ENCODE measurements at regions not wholly inside any gene's neighbourhood (a gene's known extent, or its start where the extent isn't known, plus 50 kb on each side); places are given as distances from the start of the nearest gene placed in this dataset.

- H3K4me2 ChIP-seq (replicated peaks; ENCODE audit: low read depth, low read length, poor library complexity, severe bottlenecking), result no peak overlapping the region
- H4K20me1 ChIP-seq (ENCODE audit: control insufficient read depth, insufficient read depth, low read length, poor library complexity, severe bottlenecking), result no peaks in the 10 kb centered on the region
- ChIA-PET POLR2A (no interaction called here), CTCF (no interaction called here)
- 85% methylated on average over 6 of the region's 6 CpGs for WGBS (ENCODE audit: insufficient coverage)
- no peak overlapping the region for H3K9ac ChIP-seq (ENCODE audit: low read length)
- intact Hi-C loops (cut with micrococcal nuclease), result no loop called here
- H3K36me3 ChIP-seq (replicated peaks in 1 of 2; ENCODE audit: control extremely low read depth in 1 of 2, control insufficient read depth in 1 of 2, extremely low read depth in 1 of 2, insufficient read depth in 2 of 2, low read length in 1 of 2), result no peaks in the 10 kb centered on the region
- H3K4me3 ChIP-seq (ENCODE audit: control extremely low read depth in 1 of 5, extremely low read depth in 1 of 5, insufficient read depth in 1 of 5, low read depth in 2 of 5, low read length in 4 of 5), result no peak overlapping the region
- H3K9me3 ChIP-seq (ENCODE audit: control extremely low read depth in 1 of 3, control insufficient read depth in 2 of 3, insufficient read depth in 1 of 3, low read length in 2 of 3), result no peaks in the 10 kb centered on the region
- Mint-ChIP-seq H3K27ac (no peak overlapping the region), H3K4me3 (no peak overlapping the region), H3K27me3 (peaks cover 19% of the 10 kb centered on the region), H3K4me1 (no peaks in the 10 kb centered on the region), H3K9me3 (ENCODE audit: insufficient read depth) (no peaks in the 10 kb centered on the region)
- no peak for ATAC-seq (ENCODE audit: low read depth)
- H3K27ac ChIP-seq (ENCODE audit: low read length in 2 of 2), result no peak overlapping the region
- DNase-seq, result no peak
- H2AFZ ChIP-seq (ENCODE audit: insufficient read depth, low read depth, low read length, poor library complexity, severe bottlenecking), result no peak overlapping the region
- no peaks in the 10 kb centered on the region for H3K79me2 ChIP-seq (ENCODE audit: control insufficient read depth, insufficient read depth, low read length)
- TF ChIP-seq EZH2 (IDR thresholded peaks at IDR 0.05; ENCODE audit: borderline replicate concordance, insufficient read depth, low read depth, low read length, poor library complexity, severe bottlenecking), result no peak
- no peak for TF ChIP-seq CTCF (IDR thresholded peaks at IDR 0.05)
- no peaks in the 10 kb centered on the region for H3K4me1 ChIP-seq (ENCODE audit: control insufficient read depth in 2 of 2, insufficient read depth in 2 of 2, low read length in 2 of 2)
- H3K27me3 ChIP-seq (replicated peaks in 1 of 4; ENCODE audit: control extremely low read depth in 1 of 4, control insufficient read depth in 3 of 4, insufficient read depth in 4 of 4, low read length in 3 of 4), result no peaks in the 10 kb centered on the region
Observed at GRCh38 chr2:2890901-2891300, 486.7 kb downstream of the EIPR1 start.

GRCh38 chr2:2890246-2890645 is 487.4 kb downstream of the EIPR1 start:
- Histone ChIP-seq H3K36me3 (replicated peaks in 1 of 2; ENCODE audit: control extremely low read depth in 1 of 2, control insufficient read depth in 1 of 2, extremely low read depth in 1 of 2, insufficient read depth in 2 of 2, low read length in 1 of 2) (no peaks in the 10 kb centered on the region), H4K20me1 (ENCODE audit: control insufficient read depth, insufficient read depth, low read length, poor library complexity, severe bottlenecking) (no peaks in the 10 kb centered on the region), H3K4me2 (replicated peaks; ENCODE audit: low read depth, low read length, poor library complexity, severe bottlenecking) (no peak overlapping the region), H3K27me3 (replicated peaks in 1 of 4; ENCODE audit: control extremely low read depth in 1 of 4, control insufficient read depth in 3 of 4, insufficient read depth in 4 of 4, low read length in 3 of 4) (no peaks in the 10 kb centered on the region), H3K4me3 (ENCODE audit: control extremely low read depth in 1 of 5, extremely low read depth in 1 of 5, insufficient read depth in 1 of 5, low read depth in 2 of 5, low read length in 4 of 5) (no peak overlapping the region), H3K4me1 (ENCODE audit: control insufficient read depth in 2 of 2, insufficient read depth in 2 of 2, low read length in 2 of 2) (no peaks in the 10 kb centered on the region), H3K9me3 (ENCODE audit: control extremely low read depth in 1 of 3, control insufficient read depth in 2 of 3, insufficient read depth in 1 of 3, low read length in 2 of 3) (no peaks in the 10 kb centered on the region), H2AFZ (ENCODE audit: insufficient read depth, low read depth, low read length, poor library complexity, severe bottlenecking) (no peak overlapping the region), H3K27ac (ENCODE audit: low read length in 2 of 2) (no peak overlapping the region), H3K9ac (ENCODE audit: low read length) (no peak overlapping the region), H3K79me2 (ENCODE audit: control insufficient read depth, insufficient read depth, low read length) (no peaks in the 10 kb centered on the region)
- TF ChIP-seq EZH2 (IDR thresholded peaks at IDR 0.05; ENCODE audit: borderline replicate concordance, insufficient read depth, low read depth, low read length, poor library complexity, severe bottlenecking), result no peak
- no peak for TF ChIP-seq CTCF (IDR thresholded peaks at IDR 0.05)
- Mint-ChIP-seq H3K27me3 (peaks cover 19% of the 10 kb centered on the region), H3K27ac (no peak overlapping the region), H3K4me1 (no peaks in the 10 kb centered on the region), H3K4me3 (no peak overlapping the region), H3K9me3 (ENCODE audit: insufficient read depth) (no peaks in the 10 kb centered on the region)
- POLR2A ChIA-PET, result no interaction called here
- DNase-seq (no peak), ATAC-seq (ENCODE audit: low read depth) (no peak)
- CTCF ChIA-PET, result no interaction called here
- WGBS (ENCODE audit: insufficient coverage), result 93% methylated on average over 8 of the region's 11 CpGs
- intact Hi-C loops (cut with micrococcal nuclease), result no loop called here
